ENCODE measurements at regions not wholly inside any gene's neighbourhood (a gene's known extent, or its start where the extent isn't known, plus 50 kb on each side); places are given as distances from the start of the nearest gene placed in this dataset.
"Not testable (repeated sequence)": the region's sequence is repeated elsewhere in the genome, so short reads cannot be mapped to it uniquely, and the experiment has no call there.

DNA sequence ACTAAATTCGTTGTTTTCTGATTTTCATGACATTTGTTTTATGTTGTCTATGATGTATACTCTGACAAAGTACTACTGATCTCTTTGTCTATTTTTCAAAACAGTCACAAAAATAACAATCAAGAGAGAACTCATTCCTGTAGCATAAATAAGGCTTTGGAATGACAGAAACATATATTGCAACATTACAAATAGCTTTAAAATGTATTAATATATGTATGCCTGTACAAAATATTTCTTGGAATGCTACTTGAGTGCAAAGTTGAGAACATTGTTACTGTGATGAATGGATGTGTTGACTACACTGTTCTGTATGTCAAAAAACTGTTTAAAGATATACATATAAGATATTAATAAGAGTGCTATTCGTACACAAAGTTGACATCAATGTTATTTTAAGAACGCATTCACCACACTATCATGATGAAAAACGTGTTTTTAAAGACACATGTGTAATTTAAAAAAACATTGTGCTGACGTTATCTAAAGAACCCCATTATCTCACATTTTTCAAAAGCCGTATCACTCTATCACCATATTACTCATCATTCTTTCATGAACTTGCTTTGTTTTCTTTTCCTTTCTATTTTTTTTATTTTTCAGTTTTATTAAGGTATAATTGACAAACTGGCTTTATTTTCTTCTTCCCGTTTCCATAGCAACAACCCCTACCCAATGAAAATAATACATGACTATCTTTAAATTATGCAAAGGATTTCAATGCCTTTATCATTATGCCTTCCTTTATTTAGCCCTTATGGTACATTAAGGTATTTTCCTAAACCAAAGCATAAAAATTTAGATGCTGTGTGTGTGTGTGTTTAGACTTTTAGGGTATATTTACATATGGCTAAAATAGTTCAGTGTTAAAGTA, 918.8 kb downstream of the SLITRK1 start:
- DNase-seq (ENCODE audit: low read depth, low spot score) = no peak

GRCh38 chr13:82962397-82962796, 919.9 kb downstream of the SLITRK1 start:
- DNase-seq (ENCODE audit: low read depth, low spot score) = no peak

DNA sequence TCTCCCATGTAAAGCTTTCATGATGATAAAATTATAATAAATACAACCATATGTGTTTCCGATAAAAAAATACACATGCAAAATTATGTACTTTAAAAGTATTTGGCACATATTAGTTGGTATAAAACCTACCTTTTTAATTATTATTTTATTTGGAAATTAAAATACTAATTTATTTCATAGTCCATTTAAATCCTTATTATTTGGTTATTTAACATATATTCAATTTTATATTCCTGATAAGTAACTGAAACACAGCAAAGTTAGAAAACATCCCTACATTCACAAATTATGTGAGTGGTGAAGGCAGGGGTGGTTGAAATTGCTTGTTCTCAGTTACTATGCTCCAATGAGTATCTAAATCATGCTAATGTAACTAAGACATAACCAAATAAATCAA, 920.5 kb downstream of the SLITRK1 start:
- no peak for DNase-seq (ENCODE audit: low read depth, low spot score)

- not testable (repeated sequence) for DNase-seq (ENCODE audit: low read depth, low spot score)
Measured at GRCh38 chr13:82952336-82952735, 929.9 kb downstream of the SLITRK1 start.

DNA sequence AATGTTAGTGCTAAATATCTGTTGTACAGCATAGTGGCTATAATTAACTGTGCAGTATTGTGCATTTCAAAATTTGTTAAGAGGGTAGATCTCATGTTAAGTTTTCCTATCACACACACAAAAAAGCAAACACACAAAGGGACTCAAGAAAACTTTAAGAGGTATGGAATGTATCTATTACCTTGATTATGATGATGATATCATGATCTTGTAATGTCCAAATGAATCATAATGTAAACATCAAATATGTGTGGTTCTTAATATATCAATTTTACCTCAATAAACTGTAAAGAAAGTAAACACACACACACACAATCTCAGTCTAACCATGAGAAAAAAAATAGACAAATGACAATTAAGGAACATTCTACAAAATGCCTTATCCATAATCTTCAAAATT, 934.6 kb downstream of the SLITRK1 start:
- no peak for DNase-seq (ENCODE audit: low read depth, low spot score)

- DNase-seq (ENCODE audit: low read depth, low spot score) = no peak
Measured at GRCh38 chr13:82947191-82947621, 935.1 kb downstream of the SLITRK1 start.

GRCh38 chr13:82938644-82939043, 943.6 kb downstream of the SLITRK1 start:
- DNase-seq (ENCODE audit: low read depth, low spot score) = no peak

DNA sequence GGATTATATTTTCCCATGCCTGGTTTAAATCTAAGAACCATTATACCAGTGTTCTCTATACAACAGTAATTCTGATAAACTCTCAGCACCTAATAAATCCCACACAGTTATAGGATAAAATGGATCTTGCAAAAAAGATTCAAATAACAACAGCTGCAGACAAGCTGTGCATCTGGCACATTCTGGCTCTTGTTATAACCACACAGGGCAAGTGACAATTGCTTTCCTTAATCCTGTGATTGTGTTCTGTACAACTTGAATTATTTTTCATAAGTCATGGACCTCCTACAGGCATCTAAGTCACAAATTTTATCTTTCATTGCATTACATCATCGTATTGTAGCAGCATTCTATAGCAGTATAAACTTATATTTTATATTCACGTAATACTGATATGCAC, 948.3 kb downstream of the SLITRK1 start:
- DNase-seq (ENCODE audit: low read depth, low spot score) = no peak

DNA sequence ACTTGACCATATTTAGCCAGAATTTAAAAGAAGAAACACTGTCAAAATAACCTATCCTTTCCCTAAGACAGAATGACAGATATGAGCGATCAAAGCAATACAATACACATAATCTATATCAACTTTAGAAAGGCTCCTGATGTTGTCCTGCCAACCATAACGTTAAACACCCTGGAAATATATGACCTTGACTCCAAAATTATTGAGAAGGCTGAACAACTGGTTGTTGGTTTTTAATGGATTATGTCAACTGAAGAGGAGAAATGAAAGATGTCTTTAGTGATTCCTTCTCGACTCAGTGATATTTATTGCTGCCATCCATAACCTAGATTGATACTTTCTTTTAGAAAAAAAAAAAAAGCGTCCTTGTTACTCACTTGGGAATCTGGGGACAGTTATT, 957.2 kb downstream of the SLITRK1 start:
- DNase-seq (ENCODE audit: low read depth, low spot score) = no peak

GRCh38 chr13:82917984-82918383, 964.3 kb downstream of the SLITRK1 start:
- DNase-seq (ENCODE audit: low read depth, low spot score) = no peak

DNA sequence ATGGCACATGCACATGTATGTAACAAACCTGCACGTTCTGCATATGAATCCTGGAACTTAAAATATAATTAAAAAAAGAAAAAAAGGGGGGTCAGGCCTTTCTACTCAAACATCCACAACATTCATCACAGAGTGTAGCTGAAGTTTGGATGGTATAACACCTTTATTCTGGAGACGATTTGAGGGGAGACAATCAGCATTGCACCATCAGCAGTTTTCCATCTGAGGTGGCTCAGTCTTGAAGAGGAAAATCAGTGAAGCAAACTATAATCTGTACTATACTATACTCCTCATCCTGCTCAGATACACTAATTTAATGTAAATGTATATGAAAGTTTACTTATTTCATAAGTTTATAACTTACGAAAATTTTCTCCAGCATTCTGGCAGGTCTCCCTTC, 969.7 kb downstream of the SLITRK1 start:
- no peak for DNase-seq (ENCODE audit: low read depth, low spot score)

- DNase-seq (ENCODE audit: low read depth, low spot score) = no peak
Measured at GRCh38 chr13:82905071-82905470, 977.2 kb downstream of the SLITRK1 start.

GRCh38 chr13:82900453-82900852, 981.8 kb downstream of the SLITRK1 start:
- DNase-seq (ENCODE audit: low read depth, low spot score) = no peak

GRCh38 chr13:82898586-82898985, 983.7 kb downstream of the SLITRK1 start:
- no peak for DNase-seq (ENCODE audit: low read depth, low spot score)

GRCh38 chr13:82879921-82880320, 1002.4 kb downstream of the SLITRK1 start:
- DNase-seq (ENCODE audit: low read depth, low spot score) = no peak

DNA sequence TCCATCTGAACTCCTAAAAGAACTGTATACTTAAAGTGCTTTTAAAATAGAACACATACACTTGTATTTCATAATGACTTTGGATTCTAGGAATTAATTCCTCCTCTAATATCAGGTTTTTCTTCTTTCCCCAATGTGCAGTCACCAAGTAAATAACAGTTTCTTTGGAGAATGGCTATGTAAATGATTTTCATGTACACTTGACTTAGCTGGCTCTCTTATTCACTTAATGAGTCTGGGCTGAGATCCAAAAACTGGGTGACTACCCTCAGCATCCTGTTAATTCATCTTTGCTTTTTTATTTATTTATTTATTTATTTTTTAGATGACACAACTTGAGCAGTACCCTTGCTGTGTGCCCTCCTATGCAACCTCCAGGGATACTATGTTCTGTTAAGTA, 1003.7 kb downstream of the SLITRK1 start:
- no peak for DNase-seq (ENCODE audit: low read depth, low spot score)

DNA sequence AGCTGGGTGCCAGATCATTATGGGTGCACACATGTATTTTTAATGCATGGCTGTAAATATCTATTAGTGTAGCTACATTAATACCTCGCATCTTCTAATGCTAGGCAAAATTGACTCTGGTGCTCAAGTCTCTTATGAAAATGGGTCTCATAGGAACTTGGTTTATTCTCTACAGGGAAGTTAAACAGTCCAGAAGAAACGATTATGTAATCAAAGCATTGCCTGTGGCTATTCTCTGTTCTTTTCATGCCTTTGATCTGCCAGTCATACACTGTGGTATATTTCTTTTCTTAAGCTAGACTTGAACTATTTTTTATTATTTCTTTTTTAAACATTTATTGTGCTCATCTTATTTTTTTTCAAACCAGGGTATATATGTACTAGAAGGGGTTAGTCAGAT, 1015.0 kb downstream of the SLITRK1 start:
- DNase-seq (ENCODE audit: low read depth, low spot score) = no peak

DNA sequence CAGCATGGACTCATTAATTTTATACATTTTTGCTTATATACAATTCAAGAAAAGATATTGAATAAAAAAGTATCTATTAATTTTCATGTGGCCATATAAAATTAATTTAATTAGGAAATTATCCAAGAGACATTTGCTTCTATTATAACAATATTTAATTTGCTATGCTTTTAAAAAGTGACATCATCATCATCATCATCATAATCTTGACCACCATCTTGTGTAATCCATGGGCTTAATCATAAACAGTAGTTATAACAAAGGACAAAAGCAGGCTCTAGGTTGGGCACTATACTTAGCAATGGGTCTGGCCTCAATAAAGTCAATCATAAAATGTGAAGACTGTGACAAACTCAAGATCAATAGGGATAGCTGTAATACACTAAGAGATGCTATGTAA, 1031.6 kb downstream of the SLITRK1 start:
- DNase-seq (ENCODE audit: low read depth, low spot score) = no peak

GRCh38 chr13:82848766-82849165, 1033.5 kb downstream of the SLITRK1 start:
- DNase-seq (ENCODE audit: low read depth, low spot score) = no peak

- no peak for DNase-seq (ENCODE audit: low read depth, low spot score)
Measured at GRCh38 chr13:82847595-82847994, 1034.7 kb downstream of the SLITRK1 start.

- no peak for DNase-seq (ENCODE audit: low read depth, low spot score)
Measured at GRCh38 chr13:82833923-82834322, 1048.4 kb downstream of the SLITRK1 start.

GRCh38 chr13:82829040-82829439, 1053.2 kb downstream of the SLITRK1 start:
- no peak for DNase-seq (ENCODE audit: low read depth, low spot score)

- DNase-seq (ENCODE audit: low read depth, low spot score) = no peak
Measured at GRCh38 chr13:82827724-82828123, 1054.5 kb downstream of the SLITRK1 start.

- no peak for DNase-seq (ENCODE audit: low read depth, low spot score)
Measured at GRCh38 chr13:82822935-82823334, 1059.3 kb downstream of the SLITRK1 start.

All from iPS DF 19.7 (cell line).